Sigmoid colon (tissue), 6 donors: ENCODE measurements at regions not wholly inside any gene's neighbourhood (a gene's known extent, or its start where the extent isn't known, plus 50 kb on each side); places are given as distances from the start of the nearest gene placed in this dataset.

ENCODE experiments used
- DNase-seq: peaks from one replicate; pipeline ENCODE4 v3.0.0-alpha.2; 2019
- H3K27ac ChIP-seq, 4 donors: fragments of 200-600 bp; sonication (generic); one replicate each; pipeline ENCODE4 v1.5.1; 2016 to 2019; ENCODE audit warnings: mild to moderate bottlenecking in 1 of 4
- H3K27me3 ChIP-seq, 3 donors: fragments of 200-600 bp; sonication (generic); one replicate each; pipeline ENCODE4 v1.5.1; 2019; ENCODE audit warnings: mild to moderate bottlenecking in 1 of 3
- H3K36me3 ChIP-seq, 4 donors: fragments of 200-600 bp; sonication (generic); one replicate each; pipeline ENCODE4 v1.5.1; 2016 to 2019
- H3K4me1 ChIP-seq, 4 donors: fragments of 200-600 bp; sonication (generic); one replicate each; pipeline ENCODE4 v1.5.1; 2017 to 2019
- H3K4me3 ChIP-seq, 4 donors: fragments of 200-600 bp; sonication (generic); one replicate each; pipeline ENCODE4 v1.5.1; 2017 to 2019; ENCODE audit warnings: mild to moderate bottlenecking in 2 of 4, moderate library complexity in 1 of 4
- H3K9me3 ChIP-seq, 4 donors: fragments of 200-600 bp in 3 of 4; sonication (generic) in 3 of 4; one replicate each; pipeline versions ENCODE4 v1.5.1 to v1.6.1; 2013 to 2019
- CTCF ChIP-seq, 4 experiments: fragments of 450-650 bp in 3 of 4; fragments of 200-600 bp in 1 of 4; IDR thresholded peaks; one replicate each; pipeline ENCODE4 v1.5.1; 2016 to 2019; ENCODE audit warnings: antibody characterized with exemption in 4 of 4, mild to moderate bottlenecking in 3 of 4, moderate library complexity in 2 of 4
- EP300 ChIP-seq, 4 donors: sonication (generic); formaldehyde crosslinking; IDR thresholded peaks; one replicate each; pipeline ENCODE4 v1.6.1; 2017; ENCODE audit warnings: antibody characterized with exemption in 4 of 4
- POLR2A ChIP-seq, 2 donors: fragments of 450-650 bp; IDR thresholded peaks; one replicate each; pipeline ENCODE4 v1.6.1; 2016; ENCODE audit warnings: antibody characterized with exemption in 2 of 2, mild to moderate bottlenecking in 2 of 2, moderate library complexity in 2 of 2
- POLR2AphosphoS5 ChIP-seq, 4 donors: sonication (generic); formaldehyde crosslinking; IDR thresholded peaks; one replicate each; pipeline ENCODE4 v1.6.1; 2017; ENCODE audit warnings: antibody characterized with exemption in 4 of 4
- WGBS, 2 donors: extraction: QIAGEN DNeasy Blood & Tissue Kit; methylation state at CpG; one replicate each; pipeline ENCODE4 v1.1.7; 2013; 5-methylcytosine and 5-hydroxymethylcytosine counted together
- intact Hi-C: fragments of 100-400 bp; cut with DNase I; formaldehyde crosslinking; loops from one replicate; pipeline ENCODE4 v1.15.1; 2023
- donor health status: healthy with polysubstance abuse.
- donor health status: healthy.

DNA sequence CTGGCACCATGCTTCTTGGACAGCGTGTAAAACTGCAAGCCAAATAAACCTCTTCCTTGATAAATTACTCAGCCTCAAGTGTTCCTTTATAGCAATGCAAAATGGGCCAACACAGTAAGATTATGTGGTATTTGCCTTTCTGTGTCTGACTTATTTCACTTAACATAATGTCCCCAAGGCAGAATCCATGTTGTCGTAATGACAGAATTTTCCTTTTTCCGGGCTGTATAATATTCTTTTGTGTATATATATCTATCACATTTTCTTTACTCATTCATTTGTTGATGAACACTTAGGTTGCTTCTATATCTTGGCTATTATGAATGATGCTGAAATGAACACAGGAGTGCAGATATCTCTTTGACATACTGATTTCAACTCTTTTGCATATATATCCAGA, 209.1 kb upstream of the PTER start:
- TF ChIP-seq POLR2AphosphoS5 (IDR thresholded peaks at IDR 0.05) (no peak), POLR2A (IDR thresholded peaks at IDR 0.05) (no peak), CTCF (IDR thresholded peaks at IDR 0.05) (no peak), EP300 (IDR thresholded peaks at IDR 0.05) (no peak)
- H3K9me3 ChIP-seq, result peaks cover 0 to 5% (median 0%) of the 10 kb centered on the region in 4 donors
- 90 to 91% methylated on average over 3 of the region's 3 CpGs for WGBS, 2 donors
- intact Hi-C loops, result no loop called here
- H3K27ac ChIP-seq, result no peak overlapping the region
- H3K4me3 ChIP-seq, result no peak overlapping the region
- H3K4me1 ChIP-seq, result no peaks in the 10 kb centered on the region
- DNase-seq, result no peak
- no peaks in the 10 kb centered on the region for H3K36me3 ChIP-seq
- H3K27me3 ChIP-seq, result no peaks in the 10 kb centered on the region

DNA sequence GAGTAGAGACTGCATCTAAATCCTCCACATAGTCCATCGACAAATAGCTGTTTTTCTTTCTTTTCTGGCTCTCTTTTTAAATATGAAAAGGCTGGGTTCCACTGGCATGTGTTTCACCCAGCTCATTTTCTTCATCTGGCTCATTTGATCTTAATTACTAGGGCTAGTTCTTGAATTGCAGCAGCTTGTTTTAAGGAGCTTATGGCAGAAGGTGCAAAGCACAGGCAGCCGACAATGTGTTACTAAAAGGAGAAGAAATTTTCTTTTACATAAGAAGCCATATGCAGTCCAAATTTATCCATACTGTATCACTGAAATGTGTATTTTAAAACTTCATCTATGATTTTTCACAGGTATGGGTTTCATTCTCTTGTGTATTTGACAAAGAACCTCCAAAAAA, 205.6 kb upstream of the PTER start:
- Histone ChIP-seq H3K4me1 (no peaks in the 10 kb centered on the region), H3K4me3 (no peak overlapping the region), H3K9me3 (peaks cover 0 to 3% (median 0%) of the 10 kb centered on the region in 4 donors), H3K27me3 (no peaks in the 10 kb centered on the region), H3K27ac (no peak overlapping the region), H3K36me3 (no peaks in the 10 kb centered on the region)
- 82 to 89% methylated on average over 2 of the region's 2 CpGs for WGBS, 2 donors
- no peak for TF ChIP-seq POLR2A (IDR thresholded peaks at IDR 0.05)
- no peak for TF ChIP-seq EP300 (IDR thresholded peaks at IDR 0.05)
- TF ChIP-seq CTCF (IDR thresholded peaks at IDR 0.05), result no peak
- TF ChIP-seq POLR2AphosphoS5 (IDR thresholded peaks at IDR 0.05), result no peak
- DNase-seq, result no peak
- intact Hi-C loops, result no loop called here

- Histone ChIP-seq H3K36me3 (no peaks in the 10 kb centered on the region), H3K27ac (no peak overlapping the region), H3K9me3 (peaks cover 0 to 3% (median 0%) of the 10 kb centered on the region in 4 donors), H3K27me3 (no peaks in the 10 kb centered on the region), H3K4me1 (no peaks in the 10 kb centered on the region), H3K4me3 (no peak overlapping the region)
- intact Hi-C loops, result no loop called here
- WGBS, 2 donors, result 76 to 77% methylated on average over 11 of the region's 11 CpGs
- DNase-seq, result no peak
- TF ChIP-seq EP300 (IDR thresholded peaks at IDR 0.05), result no peak
- TF ChIP-seq POLR2AphosphoS5 (IDR thresholded peaks at IDR 0.05), result no peak
- TF ChIP-seq CTCF (IDR thresholded peaks at IDR 0.05), result no peak
- no peak for TF ChIP-seq POLR2A (IDR thresholded peaks at IDR 0.05)
Measured at GRCh38 chr10:16231734-16232435, 204.9 kb upstream of the PTER start.

DNA sequence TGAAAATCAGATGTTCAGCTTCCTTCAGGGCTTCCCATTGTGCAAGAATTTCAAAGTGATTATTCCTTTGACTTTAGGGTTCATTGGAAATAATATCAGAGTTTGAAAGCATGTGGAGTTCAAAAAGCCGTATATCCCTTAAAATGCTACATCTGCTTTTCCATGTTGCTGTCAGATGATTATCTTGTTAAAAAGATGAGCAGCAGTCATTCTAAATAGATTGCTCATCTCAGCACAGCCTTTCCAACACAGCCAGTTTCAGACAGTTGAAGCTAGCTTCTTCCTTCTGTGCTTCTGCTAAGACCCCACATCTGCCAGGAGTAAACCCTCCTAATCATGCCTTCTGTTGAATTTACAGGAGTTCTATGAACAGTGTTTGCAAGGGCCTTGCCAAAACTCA, 204.4 kb upstream of the PTER start:
- Histone ChIP-seq H3K27ac (no peak overlapping the region), H3K9me3 (peaks cover 0 to under 1% (median 0%) of the 10 kb centered on the region in 4 donors), H3K4me1 (no peaks in the 10 kb centered on the region), H3K4me3 (no peak overlapping the region), H3K36me3 (no peaks in the 10 kb centered on the region), H3K27me3 (no peaks in the 10 kb centered on the region)
- intact Hi-C loops, result no loop called here
- no peak for DNase-seq
- no peak for TF ChIP-seq EP300 (IDR thresholded peaks at IDR 0.05)
- TF ChIP-seq CTCF (IDR thresholded peaks at IDR 0.05), result no peak
- no peak for TF ChIP-seq POLR2A (IDR thresholded peaks at IDR 0.05)
- no peak for TF ChIP-seq POLR2AphosphoS5 (IDR thresholded peaks at IDR 0.05)
- 78 to 97% methylated on average over 1 of the region's 1 CpG for WGBS, 2 donors

GRCh38 chr10:16234916-16235315, 201.9 kb upstream of the PTER start:
- H3K27ac ChIP-seq, result no peak overlapping the region
- no peak for DNase-seq
- no peak overlapping the region for H3K4me3 ChIP-seq
- intact Hi-C loops, result no loop called here
- no peaks in the 10 kb centered on the region for H3K9me3 ChIP-seq
- 94 to 96% methylated on average over 2 of the region's 2 CpGs for WGBS, 2 donors
- no peaks in the 10 kb centered on the region for H3K36me3 ChIP-seq
- H3K4me1 ChIP-seq, result no peaks in the 10 kb centered on the region
- TF ChIP-seq POLR2AphosphoS5 (IDR thresholded peaks at IDR 0.05) (no peak), EP300 (IDR thresholded peaks at IDR 0.05) (no peak), POLR2A (IDR thresholded peaks at IDR 0.05) (no peak), CTCF (IDR thresholded peaks at IDR 0.05) (no peak)
- H3K27me3 ChIP-seq, result no peaks in the 10 kb centered on the region
